NT2/D1 (cell line): ENCODE measurements at regions not wholly inside any gene's neighbourhood (a gene's known extent, or its start where the extent isn't known, plus 50 kb on each side); places are given as distances from the start of the nearest gene placed in this dataset.

Experiments
- SUZ12 ChIP-seq: IDR thresholded peaks from 2 replicates; pipeline ENCODE4 v1.6.1; 2011; ENCODE audit not compliant: insufficient read length, insufficient read depth; ENCODE audit errors: extremely low read depth
- ZNF274 ChIP-seq: IDR thresholded peaks from 2 replicates; pipeline ENCODE4 v1.6.1; 2011; ENCODE audit warnings: mild to moderate bottlenecking, low read depth, low read length

- TF ChIP-seq ZNF274, result no peak
- no peak for TF ChIP-seq SUZ12
These were observed 229.3 kb upstream of the CTBP2 start for GRCh38 chr10:125389648-125390047.
